ENCODE measurements at regions not wholly inside any gene's neighbourhood (a gene's known extent, or its start where the extent isn't known, plus 50 kb on each side); places are given as distances from the start of the nearest gene placed in this dataset.

GRCh38 chr20:52529826-52530225 is 338.2 kb upstream of the ZFP64 start:
- no peak for TF ChIP-seq CTCF (conservative IDR thresholded peaks at IDR 0.05)
- Mint-ChIP-seq H3K27me3 (peaks cover 16% of the 10 kb centered on the region), H3K27ac (peak overlapping the region; percentile 34), H3K4me3 (no peak overlapping the region), H3K4me1 (ENCODE audit: unreplicated experiment) (peaks cover 5% of the 10 kb centered on the region), H3K9me3 (peaks cover 6% of the 10 kb centered on the region), H3K36me3 (no peaks in the 10 kb centered on the region)
- no peak for DNase-seq (ENCODE audit: extremely low spot score, unreplicated experiment)

GRCh38 chr20:52524861-52525260 is 333.3 kb upstream of the ZFP64 start:
- no peak for DNase-seq (ENCODE audit: extremely low spot score, unreplicated experiment)
- Mint-ChIP-seq H3K4me1 (ENCODE audit: unreplicated experiment) (peaks cover 5% of the 10 kb centered on the region), H3K36me3 (no peaks in the 10 kb centered on the region), H3K9me3 (peaks cover 4% of the 10 kb centered on the region), H3K4me3 (no peak overlapping the region), H3K27ac (no peak overlapping the region), H3K27me3 (peaks cover 10% of the 10 kb centered on the region)
- no peak for TF ChIP-seq CTCF (conservative IDR thresholded peaks at IDR 0.05)

- H3K27ac Mint-ChIP-seq = no peak overlapping the region
- TF ChIP-seq CTCF (conservative IDR thresholded peaks at IDR 0.05) = no peak
- no peak overlapping the region for H3K4me3 Mint-ChIP-seq
- peaks cover 4% of the 10 kb centered on the region for H3K9me3 Mint-ChIP-seq
- no peak for DNase-seq (ENCODE audit: extremely low spot score, unreplicated experiment)
- H3K4me1 Mint-ChIP-seq (ENCODE audit: unreplicated experiment) = no peaks in the 10 kb centered on the region
- H3K27me3 Mint-ChIP-seq = peaks cover 6% of the 10 kb centered on the region
- no peaks in the 10 kb centered on the region for H3K36me3 Mint-ChIP-seq
These were observed 327.2 kb upstream of the ZFP64 start for GRCh38 chr20:52518735-52519134.

GRCh38 chr20:52515877-52516276 is 324.3 kb upstream of the ZFP64 start:
- no peaks in the 10 kb centered on the region for H3K4me1 Mint-ChIP-seq (ENCODE audit: unreplicated experiment)
- peaks cover 6% of the 10 kb centered on the region for H3K27me3 Mint-ChIP-seq
- no peaks in the 10 kb centered on the region for H3K36me3 Mint-ChIP-seq

GRCh38 chr20:52500157-52500556 is 308.6 kb upstream of the ZFP64 start:
- H3K9me3 Mint-ChIP-seq = no peaks in the 10 kb centered on the region
- H3K27ac Mint-ChIP-seq = no peak overlapping the region
- H3K27me3 Mint-ChIP-seq = peaks cover 3% of the 10 kb centered on the region
- peaks cover 13% of the 10 kb centered on the region for H3K4me1 Mint-ChIP-seq (ENCODE audit: unreplicated experiment)
- no peak overlapping the region for H3K4me3 Mint-ChIP-seq
- no peak for TF ChIP-seq CTCF (conservative IDR thresholded peaks at IDR 0.05)
- no peaks in the 10 kb centered on the region for H3K36me3 Mint-ChIP-seq
- DNase-seq (ENCODE audit: extremely low spot score, unreplicated experiment) = no peak

More at GRCh38 chr20:52515877-52516276, 324.3 kb upstream of the ZFP64 start:
- no peak for DNase-seq (ENCODE audit: extremely low spot score, unreplicated experiment)
- no peak for TF ChIP-seq CTCF (conservative IDR thresholded peaks at IDR 0.05)
- Mint-ChIP-seq H3K9me3 (no peaks in the 10 kb centered on the region), H3K27ac (no peak overlapping the region), H3K4me3 (no peak overlapping the region)

GRCh38 chr20:52497731-52498130 is 306.2 kb upstream of the ZFP64 start:
- no peak for DNase-seq (ENCODE audit: extremely low spot score, unreplicated experiment)
- no peak overlapping the region for H3K4me3 Mint-ChIP-seq
- TF ChIP-seq CTCF (conservative IDR thresholded peaks at IDR 0.05) = no peak
- no peaks in the 10 kb centered on the region for H3K9me3 Mint-ChIP-seq
- H3K27ac Mint-ChIP-seq = no peak overlapping the region
- H3K27me3 Mint-ChIP-seq = peaks cover 4% of the 10 kb centered on the region
- H3K36me3 Mint-ChIP-seq = no peaks in the 10 kb centered on the region
- H3K4me1 Mint-ChIP-seq (ENCODE audit: unreplicated experiment) = peaks cover 31% of the 10 kb centered on the region

Measured in type B pancreatic cell (in vitro differentiated cells).